Keratinocyte (primary cell): ENCODE measurements at regions not wholly inside any gene's neighbourhood (a gene's known extent, or its start where the extent isn't known, plus 50 kb on each side); places are given as distances from the start of the nearest gene placed in this dataset.

Experiments
- DNase-seq: peaks from one replicate; pipeline ENCODE4 v3.0.0-alpha.2; 2011; ENCODE audit warnings: low read depth, missing footprints, low spot score
- FAIRE-seq: peaks from 2 replicates; lab custom pipeline; 2011; peaks lifted over from hg19 to GRCh38; lab: Jason Lieb, UNC
- H2AFZ ChIP-seq: 2 replicates; pipeline ENCODE4 v1.6.0; 2012; ENCODE audit warnings: low read length, control low read depth, inconsistent platforms; ENCODE audit not compliant: control insufficient read depth
- H3K27ac ChIP-seq: 2 replicates; pipeline ENCODE4 v1.5.1; 2011; ENCODE audit warnings: low read length; ENCODE audit not compliant: control insufficient read depth, insufficient read depth
- H3K27me3 ChIP-seq: 3 replicates; pipeline ENCODE4 v1.6.0; 2011; ENCODE audit warnings: low read length; ENCODE audit not compliant: control insufficient read depth, insufficient read depth; ENCODE audit errors: extremely low read depth
- H3K36me3 ChIP-seq, 2 experiments: 2 replicates in 1 of 2; 3 replicates in 1 of 2; pipeline ENCODE4 v1.5.1; 2011; ENCODE audit warnings: low read length in 2 of 2, mild to moderate bottlenecking in 1 of 2; ENCODE audit not compliant: control insufficient read depth in 2 of 2, insufficient read depth in 2 of 2; ENCODE audit errors: extremely low read depth in 1 of 2
- H3K4me1 ChIP-seq: 3 replicates; pipeline ENCODE4 v1.5.1; 2011; ENCODE audit warnings: low read length; ENCODE audit not compliant: control insufficient read depth, insufficient read depth; ENCODE audit errors: extremely low read depth
- H3K4me2 ChIP-seq: 3 replicates; pipeline ENCODE4 v1.6.0; 2011; ENCODE audit warnings: low read depth, low read length; ENCODE audit not compliant: control insufficient read depth, insufficient read depth; ENCODE audit errors: extremely low read depth
- H3K4me3 ChIP-seq, 3 experiments: fragments of 200-600 bp in 1 of 3; sonication (generic) in 1 of 3; 2 replicates in 2 of 3; 3 replicates in 1 of 3; pipeline ENCODE4 v1.5.1; 2011 to 2016; ENCODE audit warnings: low read length in 3 of 3, mild to moderate bottlenecking in 3 of 3, control low read depth in 2 of 3, inconsistent platforms in 1 of 3, low read depth in 1 of 3, mixed read lengths in 1 of 3, mixed run types in 1 of 3, moderate library complexity in 1 of 3; ENCODE audit not compliant: control insufficient read depth in 2 of 3, insufficient read depth in 2 of 3; ENCODE audit errors: extremely low read depth in 1 of 3
- H3K79me2 ChIP-seq: 2 replicates; pipeline ENCODE4 v1.6.0; 2012; ENCODE audit warnings: low read length; ENCODE audit not compliant: control insufficient read depth, insufficient read depth
- H3K9ac ChIP-seq: 3 replicates; pipeline ENCODE4 v1.6.0; 2011; ENCODE audit warnings: low read length; ENCODE audit not compliant: control insufficient read depth, insufficient read depth; ENCODE audit errors: extremely low read depth
- H3K9me1 ChIP-seq: 3 replicates; pipeline ENCODE4 v1.6.0; 2011; ENCODE audit warnings: low read length; ENCODE audit not compliant: control insufficient read depth, insufficient read depth; ENCODE audit errors: extremely low read depth
- H3K9me3 ChIP-seq: 2 replicates; pipeline ENCODE4 v1.5.1; 2012; ENCODE audit warnings: low read depth, low read length; ENCODE audit not compliant: control insufficient read depth
- H4K20me1 ChIP-seq: 3 replicates; pipeline ENCODE4 v1.6.0; 2011; ENCODE audit warnings: low read length; ENCODE audit not compliant: control insufficient read depth, insufficient read depth; ENCODE audit errors: extremely low read depth
- EZH2 ChIP-seq: IDR thresholded peaks from one replicate; pipeline ENCODE4 v1.6.1; 2012; ENCODE audit warnings: inconsistent platforms, mild to moderate bottlenecking, low read length, moderate library complexity
- dilution Hi-C: fragments of 300-500 bp; cut with MboI; formaldehyde crosslinking; loops from one replicate; pipeline ENCODE4 v1.7.0; 2020; ENCODE audit warnings: low sequenced_read_pairs; ENCODE audit not compliant: extremely low pct_ligation_motif_present
- TF ChIP-seq, protein P1 (sequence below), 3 experiments: IDR thresholded peaks in 1 of 3; conservative IDR thresholded peaks in 1 of 3; optimal IDR thresholded peaks in 1 of 3; 2 replicates in 2 of 3; 3 replicates in 1 of 3; pipeline versions ENCODE3 to v1.5.1; 2011; ENCODE audit warnings: low read length in 3 of 3, mild to moderate bottlenecking in 3 of 3, moderate library complexity in 2 of 3, control low read depth in 1 of 3, inconsistent platforms in 1 of 3; ENCODE audit not compliant: insufficient read depth in 2 of 3; ENCODE audit errors: extremely low read depth in 1 of 3

DNA sequence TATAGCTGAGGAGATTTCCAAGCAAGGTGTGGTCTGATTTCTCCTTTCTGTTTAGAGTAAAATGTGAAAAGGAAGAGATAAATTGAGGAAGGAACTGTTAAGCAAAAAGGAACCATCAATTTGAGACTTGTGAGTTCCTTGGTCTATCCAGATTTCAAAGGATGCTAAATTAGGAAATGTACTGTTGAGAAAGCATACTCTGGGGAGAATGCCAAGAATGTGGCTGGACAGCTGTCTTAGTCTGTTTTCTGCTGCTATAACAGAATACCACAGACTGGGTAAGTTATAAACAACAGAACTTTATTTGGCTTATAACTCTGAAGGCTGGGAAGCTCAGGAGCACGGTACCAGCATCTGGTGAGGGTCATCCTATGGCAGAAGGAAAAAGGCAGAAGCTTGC, 1097.2 kb downstream of the TDRD15 start:
- DNase-seq = no peak
- Histone ChIP-seq H3K9ac (no peak overlapping the region), H3K4me2 (no peak overlapping the region), H3K36me3 (no peaks in the 10 kb centered on the region), H3K4me1 (no peaks in the 10 kb centered on the region), H4K20me1 (no peaks in the 10 kb centered on the region), H3K9me3 (no peaks in the 10 kb centered on the region), H3K4me3 (no peak overlapping the region), H3K79me2 (no peaks in the 10 kb centered on the region), H3K27me3 (no peaks in the 10 kb centered on the region), H3K27ac (no peak overlapping the region), H2AFZ (no peak overlapping the region), H3K9me1 (no peaks in the 10 kb centered on the region)
- dilution Hi-C loops = no loop called here
- no peak for TF ChIP-seq EZH2
- TF ChIP-seq, protein P1, sequence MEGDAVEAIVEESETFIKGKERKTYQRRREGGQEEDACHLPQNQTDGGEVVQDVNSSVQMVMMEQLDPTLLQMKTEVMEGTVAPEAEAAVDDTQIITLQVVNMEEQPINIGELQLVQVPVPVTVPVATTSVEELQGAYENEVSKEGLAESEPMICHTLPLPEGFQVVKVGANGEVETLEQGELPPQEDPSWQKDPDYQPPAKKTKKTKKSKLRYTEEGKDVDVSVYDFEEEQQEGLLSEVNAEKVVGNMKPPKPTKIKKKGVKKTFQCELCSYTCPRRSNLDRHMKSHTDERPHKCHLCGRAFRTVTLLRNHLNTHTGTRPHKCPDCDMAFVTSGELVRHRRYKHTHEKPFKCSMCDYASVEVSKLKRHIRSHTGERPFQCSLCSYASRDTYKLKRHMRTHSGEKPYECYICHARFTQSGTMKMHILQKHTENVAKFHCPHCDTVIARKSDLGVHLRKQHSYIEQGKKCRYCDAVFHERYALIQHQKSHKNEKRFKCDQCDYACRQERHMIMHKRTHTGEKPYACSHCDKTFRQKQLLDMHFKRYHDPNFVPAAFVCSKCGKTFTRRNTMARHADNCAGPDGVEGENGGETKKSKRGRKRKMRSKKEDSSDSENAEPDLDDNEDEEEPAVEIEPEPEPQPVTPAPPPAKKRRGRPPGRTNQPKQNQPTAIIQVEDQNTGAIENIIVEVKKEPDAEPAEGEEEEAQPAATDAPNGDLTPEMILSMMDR (optimal IDR thresholded peaks at IDR 0.05 in 1 of 3, IDR thresholded peaks at IDR 0.05 in 1 of 3, conservative IDR thresholded peaks at IDR 0.05 in 1 of 3; ENCODE audit: extremely low read depth in 1 of 3, insufficient read depth in 2 of 3, low read length in 3 of 3) = no peak
- FAIRE-seq = no peak

DNA sequence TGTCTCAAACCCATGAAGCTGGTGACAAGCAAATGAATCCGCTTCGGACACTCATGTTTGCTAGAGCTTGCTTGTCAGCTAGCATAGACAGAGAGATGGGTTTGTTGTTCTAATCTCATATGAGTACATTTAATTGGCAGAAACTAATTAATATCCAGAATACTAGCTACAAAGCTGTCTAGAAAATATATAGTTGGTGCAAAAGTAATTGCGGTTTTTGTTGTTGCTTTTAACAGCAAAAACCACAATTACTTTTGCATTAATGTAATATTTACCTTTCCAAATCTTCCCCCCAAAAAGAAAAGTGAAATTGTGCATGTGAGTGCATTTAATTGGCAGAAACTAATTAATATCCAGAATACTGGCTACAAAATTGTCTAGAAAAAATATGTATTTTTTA, 1115.2 kb downstream of the TDRD15 start:
- H3K9me3 ChIP-seq = no peaks in the 10 kb centered on the region
- no peak overlapping the region for H3K27ac ChIP-seq
- H3K79me2 ChIP-seq = no peaks in the 10 kb centered on the region
- H3K9ac ChIP-seq = no peak overlapping the region
- H3K36me3 ChIP-seq = no peaks in the 10 kb centered on the region
- TF ChIP-seq, protein P1 (optimal IDR thresholded peaks at IDR 0.05 in 1 of 3, IDR thresholded peaks at IDR 0.05 in 1 of 3, conservative IDR thresholded peaks at IDR 0.05 in 1 of 3; ENCODE audit: extremely low read depth in 1 of 3, insufficient read depth in 2 of 3, low read length in 3 of 3) = no peak
- no peak for TF ChIP-seq EZH2
- no peaks in the 10 kb centered on the region for H3K27me3 ChIP-seq
- H3K9me1 ChIP-seq = no peaks in the 10 kb centered on the region
- FAIRE-seq (no peak), DNase-seq (no peak)
- H2AFZ ChIP-seq = no peak overlapping the region
- no peaks in the 10 kb centered on the region for H4K20me1 ChIP-seq
- dilution Hi-C loops = no loop called here
- no peaks in the 10 kb centered on the region for H3K4me1 ChIP-seq
- no peak overlapping the region for H3K4me3 ChIP-seq
- no peak overlapping the region for H3K4me2 ChIP-seq
